Activated naive CD8-positive, alpha-beta T cell (primary cell): ENCODE measurements at regions not wholly inside any gene's neighbourhood (a gene's known extent, or its start where the extent isn't known, plus 50 kb on each side); places are given as distances from the start of the nearest gene placed in this dataset.
"Not testable (repeated sequence)": the region's sequence is repeated elsewhere in the genome, so short reads cannot be mapped to it uniquely, and the experiment has no call there.

Experiments used
- H3K27ac Mint-ChIP-seq: one replicate; pipeline ENCODE4 v1.8.0; 2021; ENCODE audit warnings: mixed read lengths
- H3K27me3 Mint-ChIP-seq: one replicate; pipeline ENCODE4 v1.8.0; 2021; ENCODE audit warnings: mixed read lengths
- H3K36me3 Mint-ChIP-seq: one replicate; pipeline ENCODE4 v1.8.0; 2021; ENCODE audit warnings: mixed read lengths
- H3K4me1 Mint-ChIP-seq: one replicate; pipeline ENCODE4 v1.8.0; 2021; ENCODE audit warnings: low read depth, mixed read lengths
- H3K4me3 Mint-ChIP-seq: one replicate; pipeline ENCODE4 v1.8.0; 2021; ENCODE audit warnings: mild to moderate bottlenecking, mixed read lengths
- H3K9me3 Mint-ChIP-seq: one replicate; pipeline ENCODE4 v1.8.0; 2021; ENCODE audit warnings: low read depth, mixed read lengths

DNA sequence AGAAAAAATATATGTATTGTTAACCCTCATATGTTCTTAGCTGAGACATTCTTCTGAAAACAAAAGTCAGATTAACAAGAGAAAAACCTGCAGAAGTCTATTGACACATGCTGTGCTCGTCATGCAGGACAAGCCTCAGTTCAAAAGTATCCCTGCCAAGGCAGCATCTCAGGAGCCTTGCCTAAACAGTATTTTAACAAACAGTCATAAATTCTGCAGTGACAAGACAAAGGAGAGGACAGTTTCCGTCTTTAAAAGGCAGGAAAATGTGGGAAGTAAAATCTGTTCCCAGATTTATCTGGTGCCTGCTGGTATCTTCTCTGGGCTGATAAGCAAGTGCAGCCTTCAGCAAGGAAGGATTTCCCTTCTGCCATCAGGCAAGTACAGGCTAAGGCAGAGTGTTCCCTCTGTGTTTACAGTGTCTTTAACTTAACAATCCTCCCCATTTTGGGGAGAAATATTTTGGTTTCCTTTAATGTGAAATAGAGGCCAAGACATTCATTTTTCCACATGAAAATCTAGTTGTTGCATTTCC, 480.2 kb upstream of the CCDC196 start:
- H3K4me3 Mint-ChIP-seq: no peak overlapping the region
- peaks cover 1% of the 10 kb centered on the region for H3K27me3 Mint-ChIP-seq
- no peaks in the 10 kb centered on the region for H3K4me1 Mint-ChIP-seq
- H3K36me3 Mint-ChIP-seq: peaks cover 15% of the 10 kb centered on the region
- peaks cover 5% of the 10 kb centered on the region for H3K9me3 Mint-ChIP-seq
- H3K27ac Mint-ChIP-seq: no peak overlapping the region

DNA sequence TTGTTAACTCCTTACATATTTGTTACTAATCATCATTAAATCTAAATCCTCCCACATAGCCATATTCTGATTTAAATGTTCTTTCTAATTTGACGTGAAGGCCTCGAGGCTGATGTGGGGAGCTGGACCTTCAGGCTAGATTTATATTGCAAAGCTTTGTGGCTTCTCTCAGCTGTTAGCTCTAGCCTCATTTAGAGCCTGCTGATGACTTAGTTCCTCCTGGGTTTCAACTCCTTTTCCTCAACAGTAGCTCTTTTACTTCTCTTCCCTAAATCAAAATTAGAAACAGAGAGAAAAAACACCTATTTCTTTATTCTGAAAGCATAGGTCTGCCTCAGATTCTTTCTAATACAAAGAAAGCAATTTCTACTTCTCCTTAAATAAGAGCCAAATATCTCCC, 477.5 kb upstream of the CCDC196 start:
- no peaks in the 10 kb centered on the region for H3K9me3 Mint-ChIP-seq
- no peak overlapping the region for H3K4me3 Mint-ChIP-seq
- no peaks in the 10 kb centered on the region for H3K27me3 Mint-ChIP-seq
- H3K27ac Mint-ChIP-seq: no peak overlapping the region
- no peaks in the 10 kb centered on the region for H3K4me1 Mint-ChIP-seq
- peaks cover 6% of the 10 kb centered on the region for H3K36me3 Mint-ChIP-seq

DNA sequence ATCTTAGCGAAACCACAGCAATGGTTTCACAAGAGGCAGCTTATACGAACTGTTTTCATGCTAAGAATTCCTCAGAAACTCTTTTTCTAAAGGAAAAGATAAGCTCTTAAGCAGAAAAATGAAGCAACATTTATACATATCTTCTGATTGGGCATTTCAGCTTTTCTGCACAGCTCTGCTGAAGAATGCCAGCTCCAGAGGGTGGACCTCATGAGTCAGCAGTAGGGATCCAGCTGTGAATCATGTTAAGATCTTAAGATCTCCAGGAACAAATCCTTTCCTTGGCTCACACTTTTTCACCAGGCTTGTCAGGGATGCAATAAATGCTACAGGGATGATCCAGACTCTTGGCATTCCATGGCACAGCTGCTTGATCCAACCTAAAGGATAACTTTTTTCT, 477.1 kb upstream of the CCDC196 start:
- Mint-ChIP-seq H3K9me3 (no peaks in the 10 kb centered on the region), H3K4me1 (no peaks in the 10 kb centered on the region), H3K4me3 (no peak overlapping the region), H3K27ac (no peak overlapping the region), H3K27me3 (no peaks in the 10 kb centered on the region), H3K36me3 (peaks cover 6% of the 10 kb centered on the region)

DNA sequence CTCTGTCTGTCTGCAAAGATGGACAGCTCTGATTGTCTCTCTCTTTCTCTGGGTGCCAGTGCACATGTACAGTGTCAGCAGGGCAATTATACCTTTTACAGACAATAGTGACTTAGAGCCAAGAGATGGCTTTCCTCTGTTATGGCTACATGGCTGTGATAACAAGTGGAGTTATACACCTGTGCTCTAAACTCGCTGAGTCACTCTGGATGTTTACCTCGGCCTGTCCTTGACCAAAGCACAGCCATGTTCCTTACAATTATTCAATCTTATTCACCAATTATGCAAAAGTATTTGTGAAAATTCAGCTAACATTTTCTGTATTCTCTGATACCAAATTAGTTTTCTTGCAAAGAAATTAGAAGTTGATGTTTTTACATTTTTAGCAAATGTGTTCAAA, 475.5 kb upstream of the CCDC196 start:
- Mint-ChIP-seq H3K27me3 (no peaks in the 10 kb centered on the region), H3K4me1 (no peaks in the 10 kb centered on the region), H3K36me3 (peaks cover 2% of the 10 kb centered on the region), H3K9me3 (no peaks in the 10 kb centered on the region), H3K4me3 (no peak overlapping the region), H3K27ac (no peak overlapping the region)

- Mint-ChIP-seq H3K27me3 (no peaks in the 10 kb centered on the region), H3K9me3 (no peaks in the 10 kb centered on the region), H3K36me3 (no peaks in the 10 kb centered on the region), H3K27ac (no peak overlapping the region), H3K4me1 (no peaks in the 10 kb centered on the region), H3K4me3 (no peak overlapping the region)
These were observed 474.3 kb upstream of the CCDC196 start for GRCh38 chr14:66011855-66012254.

- not testable (repeated sequence) for H3K4me3 Mint-ChIP-seq, H3K36me3 Mint-ChIP-seq, H3K4me1 Mint-ChIP-seq, H3K9me3 Mint-ChIP-seq, H3K27me3 Mint-ChIP-seq, H3K27ac Mint-ChIP-seq
These were observed 472.6 kb upstream of the CCDC196 start for GRCh38 chr14:66013607-66014006.

DNA sequence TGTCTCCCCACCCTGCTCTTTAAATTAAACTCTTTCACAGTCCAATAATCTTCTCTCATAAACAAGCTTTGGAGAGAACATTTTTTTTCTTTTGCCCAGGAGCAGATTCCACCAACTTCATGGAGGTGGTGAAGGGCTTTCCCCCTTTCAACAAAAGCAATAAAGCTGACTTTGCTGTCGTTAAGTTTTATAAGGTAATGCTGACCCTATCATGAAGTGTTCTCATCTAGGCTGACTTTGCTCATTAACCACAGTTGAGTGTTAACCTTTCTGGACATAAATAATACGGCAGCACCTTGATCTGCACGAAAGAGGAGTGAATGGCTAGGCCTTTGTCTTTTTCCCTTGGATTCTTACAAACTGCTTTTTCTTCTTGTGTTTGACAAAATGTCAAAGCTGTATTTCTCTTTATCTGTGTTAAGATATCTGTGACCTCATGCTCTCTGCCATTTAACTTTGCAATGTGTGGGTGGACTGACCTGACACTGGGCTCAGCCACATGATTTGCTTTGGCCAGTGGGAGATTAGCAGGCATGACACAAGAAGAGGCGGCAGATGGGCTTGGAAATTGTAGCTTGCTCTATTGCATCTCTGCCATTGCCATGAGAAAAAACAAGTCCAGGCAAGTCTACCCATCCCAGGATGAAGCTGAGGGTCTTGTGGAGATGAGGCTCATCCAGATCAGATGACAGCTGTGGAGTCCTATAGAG, 470.9 kb upstream of the CCDC196 start:
- Mint-ChIP-seq H3K9me3 (no peaks in the 10 kb centered on the region), H3K27ac (no peak overlapping the region), H3K27me3 (no peaks in the 10 kb centered on the region), H3K36me3 (no peaks in the 10 kb centered on the region), H3K4me3 (no peak overlapping the region), H3K4me1 (no peaks in the 10 kb centered on the region)

DNA sequence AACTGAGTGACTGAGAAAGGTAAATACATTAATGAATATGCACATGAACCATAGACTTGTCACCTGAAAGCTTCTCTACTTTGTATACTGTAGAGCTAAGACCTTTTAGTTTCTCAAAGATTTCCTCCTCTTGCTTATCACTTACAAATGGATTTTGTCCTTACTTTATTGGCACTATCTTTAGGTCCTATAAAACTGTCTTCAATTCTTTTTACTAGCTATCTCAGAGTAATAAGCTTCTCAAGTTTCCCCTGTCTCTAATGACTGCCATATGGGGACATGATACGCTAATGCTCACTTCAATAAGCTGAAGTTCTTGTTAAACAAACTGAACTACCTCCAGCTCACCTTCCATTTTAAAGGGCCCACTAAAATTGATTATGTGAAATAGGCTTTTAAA, 468.2 kb upstream of the CCDC196 start:
- Mint-ChIP-seq H3K4me1 (no peaks in the 10 kb centered on the region), H3K27me3 (no peaks in the 10 kb centered on the region), H3K4me3 (no peak overlapping the region), H3K27ac (no peak overlapping the region), H3K36me3 (no peaks in the 10 kb centered on the region), H3K9me3 (no peaks in the 10 kb centered on the region)

GRCh38 chr14:66022526-66022925, 463.6 kb upstream of the CCDC196 start:
- Mint-ChIP-seq H3K4me3 (no peak overlapping the region), H3K27me3 (no peaks in the 10 kb centered on the region), H3K9me3 (no peaks in the 10 kb centered on the region), H3K4me1 (no peaks in the 10 kb centered on the region), H3K27ac (no peak overlapping the region), H3K36me3 (peaks cover 2% of the 10 kb centered on the region)

DNA sequence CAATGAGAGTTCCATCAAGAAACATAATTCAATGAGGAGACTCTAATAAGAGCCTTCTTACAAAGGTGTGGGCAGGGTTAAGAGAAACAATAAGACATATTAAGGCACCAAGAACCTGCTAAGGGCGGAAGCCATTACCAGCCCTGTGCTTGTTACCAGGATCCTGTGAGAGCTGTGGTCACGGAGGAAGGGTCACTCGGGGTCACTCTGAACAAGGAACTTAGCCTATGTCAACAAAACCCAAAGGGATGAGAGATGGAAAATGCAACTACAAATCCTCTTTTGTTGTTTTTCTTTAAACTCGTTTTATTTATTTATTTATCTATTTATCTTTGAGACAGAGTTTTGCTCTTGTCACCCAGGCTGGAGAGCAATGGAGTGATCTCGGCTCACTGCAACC, 460.4 kb upstream of the CCDC196 start:
- Mint-ChIP-seq H3K4me1 (no peaks in the 10 kb centered on the region), H3K9me3 (peaks cover 5% of the 10 kb centered on the region), H3K4me3 (no peak overlapping the region), H3K27ac (no peak overlapping the region), H3K27me3 (no peaks in the 10 kb centered on the region), H3K36me3 (peaks cover 5% of the 10 kb centered on the region)

DNA sequence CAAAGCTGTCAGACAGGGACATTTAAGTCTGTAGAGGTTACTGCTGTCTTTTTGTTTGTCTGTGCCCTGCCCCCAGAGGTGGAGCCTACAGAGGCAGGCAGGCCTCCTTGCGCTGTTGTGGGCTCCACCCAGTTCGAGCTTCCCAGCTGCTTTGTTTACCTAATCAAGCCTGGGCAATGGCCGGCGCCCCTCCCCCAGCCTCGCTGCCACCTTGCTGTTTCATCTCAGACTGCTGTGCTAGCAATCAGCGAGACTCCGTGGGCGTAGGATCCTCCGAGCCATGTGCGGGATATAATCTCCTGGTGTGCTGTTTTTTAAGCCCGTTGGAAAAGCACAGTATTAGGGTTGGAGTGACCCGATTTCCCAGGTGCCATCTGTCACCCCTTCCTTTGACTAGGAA, 454.2 kb upstream of the CCDC196 start:
- not testable (repeated sequence) for H3K4me3 Mint-ChIP-seq, H3K27ac Mint-ChIP-seq, H3K27me3 Mint-ChIP-seq, H3K9me3 Mint-ChIP-seq, H3K4me1 Mint-ChIP-seq
- H3K36me3 Mint-ChIP-seq: peaks cover 14% of the 10 kb centered on the region

DNA sequence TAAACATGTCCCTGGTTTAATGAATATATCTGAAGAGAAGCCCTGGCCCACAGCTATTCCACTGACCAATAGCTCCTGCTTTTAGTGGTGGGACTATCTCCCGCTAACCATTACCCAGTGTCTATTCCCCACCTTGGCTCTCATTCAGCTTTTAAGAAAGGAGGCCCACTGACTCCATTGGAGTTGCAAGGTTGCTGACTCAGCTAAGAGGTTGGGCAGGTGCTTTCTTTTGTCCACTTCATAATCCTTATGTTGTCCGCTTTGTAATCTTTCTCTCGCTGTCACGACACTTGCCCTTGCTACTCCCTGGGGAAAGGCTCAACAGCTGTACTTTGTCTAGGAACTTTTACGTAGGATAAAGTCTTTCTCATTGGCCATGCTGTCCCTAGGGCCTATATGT, 453.4 kb upstream of the CCDC196 start:
- peaks cover 7% of the 10 kb centered on the region for H3K27me3 Mint-ChIP-seq
- peaks cover 14% of the 10 kb centered on the region for H3K36me3 Mint-ChIP-seq
- H3K4me1 Mint-ChIP-seq: no peaks in the 10 kb centered on the region
- H3K4me3 Mint-ChIP-seq: no peak overlapping the region
- no peak overlapping the region for H3K27ac Mint-ChIP-seq
- H3K9me3 Mint-ChIP-seq: peaks cover 5% of the 10 kb centered on the region

- peaks cover 7% of the 10 kb centered on the region for H3K27me3 Mint-ChIP-seq
- H3K4me1 Mint-ChIP-seq: no peaks in the 10 kb centered on the region
- no peaks in the 10 kb centered on the region for H3K9me3 Mint-ChIP-seq
- no peak overlapping the region for H3K27ac Mint-ChIP-seq
- H3K36me3 Mint-ChIP-seq: peaks cover 12% of the 10 kb centered on the region
- H3K4me3 Mint-ChIP-seq: no peak overlapping the region
These were observed 449.6 kb upstream of the CCDC196 start for GRCh38 chr14:66036547-66036946.

DNA sequence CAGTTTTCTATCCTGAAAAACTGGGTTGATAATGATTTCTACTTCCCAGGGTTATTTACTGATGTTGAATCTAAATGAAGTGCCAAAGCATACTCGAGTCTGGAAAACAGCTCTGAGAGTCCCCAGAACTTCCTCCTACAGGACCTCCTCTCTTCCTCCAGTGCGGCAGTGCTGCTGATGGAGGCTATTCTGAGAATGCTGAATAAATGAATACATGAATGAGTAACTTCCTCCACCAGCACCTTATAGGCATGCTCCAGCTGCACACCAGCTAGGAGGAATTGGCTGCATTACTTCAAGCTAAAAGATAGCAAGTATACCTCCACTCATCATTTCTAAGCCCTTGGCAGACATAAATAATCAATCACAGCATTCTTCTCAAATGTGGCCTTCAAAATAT, 448.8 kb upstream of the CCDC196 start:
- Mint-ChIP-seq H3K4me1 (no peaks in the 10 kb centered on the region), H3K4me3 (no peak overlapping the region), H3K27ac (no peak overlapping the region), H3K27me3 (peaks cover 7% of the 10 kb centered on the region), H3K9me3 (no peaks in the 10 kb centered on the region), H3K36me3 (peaks cover 12% of the 10 kb centered on the region)

GRCh38 chr14:66038212-66038611, 448.0 kb upstream of the CCDC196 start:
- H3K36me3 Mint-ChIP-seq: peaks cover 12% of the 10 kb centered on the region
- H3K9me3 Mint-ChIP-seq: no peaks in the 10 kb centered on the region

DNA sequence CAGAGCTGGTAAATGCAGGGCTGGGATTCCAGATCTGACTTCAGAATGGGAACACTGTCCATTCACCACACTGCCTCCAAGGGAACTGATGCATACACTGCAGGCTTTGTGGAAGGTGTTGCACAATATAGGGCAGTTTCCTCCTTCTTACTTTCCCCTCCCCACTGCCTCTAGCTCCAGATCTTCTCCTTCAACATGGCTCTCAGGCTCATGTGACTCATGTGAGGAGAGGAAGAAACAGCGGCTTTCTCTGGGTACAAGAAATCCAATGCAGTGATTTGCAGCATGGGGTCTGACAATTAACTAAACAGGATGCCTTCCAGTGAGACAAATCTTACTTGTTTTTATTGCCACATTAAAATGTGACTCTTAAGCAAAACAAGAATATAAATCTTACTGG, 447.6 kb upstream of the CCDC196 start:
- Mint-ChIP-seq H3K27me3 (peaks cover 7% of the 10 kb centered on the region), H3K4me1 (no peaks in the 10 kb centered on the region), H3K36me3 (peaks cover 12% of the 10 kb centered on the region), H3K9me3 (no peaks in the 10 kb centered on the region), H3K27ac (no peak overlapping the region), H3K4me3 (no peak overlapping the region)

More at GRCh38 chr14:66038212-66038611, 448.0 kb upstream of the CCDC196 start:
- peaks cover 7% of the 10 kb centered on the region for H3K27me3 Mint-ChIP-seq
- no peak overlapping the region for H3K4me3 Mint-ChIP-seq
- no peak overlapping the region for H3K27ac Mint-ChIP-seq
- no peaks in the 10 kb centered on the region for H3K4me1 Mint-ChIP-seq
